Neural cell (in vitro differentiated cells): ENCODE measurements at regions not wholly inside any gene's neighbourhood (a gene's known extent, or its start where the extent isn't known, plus 50 kb on each side); places are given as distances from the start of the nearest gene placed in this dataset.

Source experiments
- H2AFZ ChIP-seq: fragments of 200-600, 300-800 bp; sonication (generic), shearing (Covaris generic); 2 replicates; pipeline ENCODE4 v1.6.0; 2014; ENCODE audit warnings: low read depth, mild to moderate bottlenecking, antibody characterized with exemption, low read length, moderate library complexity
- H3F3A ChIP-seq: fragments of 200-600 bp; shearing (Covaris generic); 2 replicates; pipeline ENCODE4 v1.6.1; 2016; ENCODE audit warnings: mild to moderate bottlenecking, moderate library complexity, mixed read lengths, antibody characterized with exemption, low read length; ENCODE audit not compliant: insufficient read depth, poor library complexity, severe bottlenecking
- H3K27ac ChIP-seq: fragments of 200-600, 300-800 bp; sonication (generic), shearing (Covaris generic); 2 replicates; pipeline ENCODE4 v1.5.1; 2014; ENCODE audit warnings: mild to moderate bottlenecking, low read length, moderate library complexity
- H3K27me3 ChIP-seq: fragments of 300-800, 200-600 bp; sonication (generic), shearing (Covaris generic); 2 replicates; pipeline ENCODE4 v1.6.0; 2014; ENCODE audit warnings: mild to moderate bottlenecking, low read depth, low read length, moderate library complexity; ENCODE audit not compliant: insufficient read depth
- H3K36me3 ChIP-seq: fragments of 300-800, 200-600 bp; sonication (generic), shearing (Covaris generic); 2 replicates; pipeline ENCODE4 v1.5.1; 2014; ENCODE audit warnings: mild to moderate bottlenecking, antibody characterized with exemption, low read length, moderate library complexity; ENCODE audit not compliant: insufficient read depth
- H3K4me2 ChIP-seq: fragments of 300-800, 200-600 bp; sonication (generic), shearing (Covaris generic); 2 replicates; pipeline ENCODE4 v1.6.0; 2014; ENCODE audit warnings: mild to moderate bottlenecking, low read length
- H3K4me3 ChIP-seq: fragments of 300-800, 200-600 bp; sonication (generic), shearing (Covaris generic); 2 replicates; pipeline ENCODE4 v1.5.1; 2014; ENCODE audit warnings: mild to moderate bottlenecking, low read length, moderate library complexity
- H3K79me2 ChIP-seq: fragments of 200-600 bp; shearing (Covaris generic); replicated peaks from 2 replicates; pipeline ENCODE4 v1.6.0; 2014; ENCODE audit warnings: mild to moderate bottlenecking, low read length, moderate library complexity; ENCODE audit not compliant: insufficient read depth
- H3K9ac ChIP-seq: fragments of 300-800, 200-600 bp; sonication (generic), shearing (Covaris generic); 2 replicates; pipeline ENCODE4 v1.6.1; 2016; ENCODE audit warnings: mild to moderate bottlenecking, low read length, mixed read lengths
- H3K9me2 ChIP-seq: fragments of 200-600 bp; shearing (Covaris generic); 2 replicates; pipeline ENCODE4 v1.6.1; 2016; ENCODE audit warnings: mild to moderate bottlenecking, low read length, mixed read lengths; ENCODE audit not compliant: insufficient read depth
- H3K9me3 ChIP-seq: fragments of 200-600, 300-800 bp; sonication (generic), shearing (Covaris generic); 2 replicates; pipeline ENCODE4 v1.6.1; 2016; ENCODE audit warnings: mild to moderate bottlenecking, mixed run types, low read length, moderate library complexity, mixed read lengths
- H4K20me1 ChIP-seq: fragments of 200-600 bp; shearing (Covaris generic); 2 replicates; pipeline ENCODE4 v1.6.1; 2016; ENCODE audit warnings: mild to moderate bottlenecking, mixed run types; ENCODE audit not compliant: insufficient read depth
- EP300 ChIP-seq: fragments of 450-650 bp; conservative IDR thresholded peaks from 2 replicates; pipeline ENCODE4 v1.6.1; 2014; ENCODE audit warnings: antibody characterized with exemption, mild to moderate bottlenecking, moderate library complexity; ENCODE audit not compliant: poor library complexity, severe bottlenecking
- EZH2 ChIP-seq: fragments of 200-600, 300-800 bp; shearing (Covaris generic), sonication (generic); IDR thresholded peaks from 2 replicates; pipeline ENCODE4 v1.6.1; 2014; ENCODE audit warnings: antibody characterized with exemption, low read length, borderline replicate concordance, mild to moderate bottlenecking; ENCODE audit not compliant: insufficient read depth, poor library complexity, severe bottlenecking
- MXI1 ChIP-seq: fragments of 450-650 bp; conservative IDR thresholded peaks from 2 replicates; pipeline ENCODE4 v1.6.1; 2014; ENCODE audit warnings: antibody characterized with exemption, mild to moderate bottlenecking; ENCODE audit not compliant: poor library complexity, severe bottlenecking
- SMC3 ChIP-seq: fragments of 450-650 bp; conservative IDR thresholded peaks from 2 replicates; pipeline ENCODE4 v1.6.1; 2014; ENCODE audit warnings: antibody characterized with exemption, mild to moderate bottlenecking, moderate library complexity; ENCODE audit not compliant: poor library complexity
- TAF1 ChIP-seq: IDR thresholded peaks from 2 replicates; pipeline ENCODE4 v1.6.1; 2012; ENCODE audit warnings: low read depth
- TF ChIP-seq, protein P1 (sequence below): IDR thresholded peaks from 2 replicates; pipeline ENCODE4 v1.6.1; 2012; ENCODE audit warnings: borderline replicate concordance

DNA sequence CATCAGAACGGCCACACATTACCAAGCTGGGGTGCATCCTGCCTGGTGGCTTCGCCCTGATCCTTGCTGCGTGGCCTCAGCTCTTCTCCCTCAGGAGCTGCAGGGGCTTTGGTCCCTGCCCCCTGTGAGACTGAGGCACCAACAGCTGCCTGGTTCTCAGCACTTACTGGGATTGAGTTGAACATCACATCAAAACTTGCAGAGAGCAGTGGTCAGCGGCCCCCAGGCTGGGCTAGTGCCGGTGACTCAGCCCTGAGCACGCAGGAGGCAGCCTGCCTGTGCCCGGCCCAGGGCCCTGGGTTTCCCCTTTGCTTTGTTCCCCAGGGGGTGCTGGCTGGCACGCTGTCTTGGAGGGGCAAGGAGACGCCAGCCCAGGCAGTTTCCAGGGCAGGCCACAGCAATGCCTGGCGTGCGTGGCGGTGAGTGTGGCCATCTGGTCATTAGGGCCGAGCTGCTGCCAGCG is 63.3 kb downstream of the DLL1 start:
- Histone ChIP-seq H3K4me3 (no peak overlapping the region), H3K9ac (no peak overlapping the region), H3F3A (no peaks in the 10 kb centered on the region), H3K27ac (no peak overlapping the region), H4K20me1 (no peaks in the 10 kb centered on the region), H3K79me2 (no peaks in the 10 kb centered on the region), H2AFZ (no peak overlapping the region), H3K9me3 (no peaks in the 10 kb centered on the region), H3K4me2 (no peak overlapping the region), H3K9me2 (no peaks in the 10 kb centered on the region), H3K36me3 (no peaks in the 10 kb centered on the region), H3K27me3 (no peaks in the 10 kb centered on the region)
- no peak for TF ChIP-seq EZH2

DNA sequence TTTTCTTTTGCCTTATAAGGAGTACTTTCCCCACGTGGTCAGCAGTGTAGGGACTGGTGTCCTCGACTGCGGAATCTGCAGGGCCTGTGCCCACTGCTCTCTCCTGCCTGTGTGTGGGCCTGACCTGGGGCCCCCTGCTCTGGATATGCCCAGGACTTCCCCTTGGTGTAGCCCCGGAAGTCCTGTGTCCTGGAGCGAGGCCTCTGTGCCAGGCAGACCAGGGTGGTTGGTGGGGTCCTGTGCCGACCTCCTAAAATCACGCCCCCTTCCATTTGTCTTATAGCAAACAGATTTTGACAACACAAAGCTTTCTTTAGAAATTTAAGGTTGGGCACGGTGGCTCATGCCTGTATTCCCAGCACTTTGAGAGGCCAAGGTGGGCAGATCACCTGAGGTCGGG is 64.2 kb downstream of the DLL1 start:
- TF ChIP-seq SMC3: no peak
- no peak overlapping the region for H3K4me2 ChIP-seq
- H3K36me3 ChIP-seq: no peaks in the 10 kb centered on the region
- no peaks in the 10 kb centered on the region for H3F3A ChIP-seq
- no peak overlapping the region for H3K27ac ChIP-seq
- no peaks in the 10 kb centered on the region for H3K9me3 ChIP-seq
- no peak overlapping the region for H3K9ac ChIP-seq
- no peak overlapping the region for H3K4me3 ChIP-seq
- no peaks in the 10 kb centered on the region for H3K27me3 ChIP-seq
- H2AFZ ChIP-seq: no peak overlapping the region
- no peaks in the 10 kb centered on the region for H3K79me2 ChIP-seq
- H4K20me1 ChIP-seq: no peaks in the 10 kb centered on the region
- no peaks in the 10 kb centered on the region for H3K9me2 ChIP-seq

DNA sequence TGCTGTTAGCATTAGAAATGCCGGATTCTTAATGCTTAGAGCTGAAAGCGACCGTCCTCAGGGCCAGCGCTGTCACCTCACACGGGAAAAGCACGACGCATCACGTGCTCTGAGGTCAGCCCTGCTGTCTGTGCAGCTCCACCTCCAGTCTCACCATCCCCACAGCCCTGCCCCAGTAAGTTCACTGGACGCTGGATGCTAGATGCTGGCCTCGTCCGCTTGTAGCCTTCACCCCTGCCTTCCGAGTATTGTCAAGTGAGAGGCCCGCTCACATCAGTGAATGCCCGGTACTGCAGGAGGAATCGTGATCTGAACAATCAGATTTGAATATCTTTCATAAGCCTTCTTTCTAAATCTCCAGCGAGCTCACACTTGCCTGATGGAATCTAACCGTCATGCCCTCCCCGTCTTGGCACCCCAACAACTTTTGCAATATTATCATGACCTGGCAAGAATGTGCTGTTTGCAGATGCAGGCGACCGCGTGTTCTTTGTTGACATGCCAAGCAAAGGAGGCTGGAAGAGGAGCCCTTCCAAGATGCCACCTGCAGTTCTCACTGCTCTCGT is 64.9 kb downstream of the DLL1 start:
- Histone ChIP-seq H3K9ac (no peak overlapping the region), H3K27me3 (no peaks in the 10 kb centered on the region), H3K4me2 (no peak overlapping the region), H3F3A (no peaks in the 10 kb centered on the region), H3K79me2 (no peaks in the 10 kb centered on the region), H3K9me3 (no peaks in the 10 kb centered on the region), H3K36me3 (no peaks in the 10 kb centered on the region), H3K9me2 (no peaks in the 10 kb centered on the region), H3K4me3 (no peak overlapping the region), H2AFZ (no peak overlapping the region), H4K20me1 (no peaks in the 10 kb centered on the region), H3K27ac (no peak overlapping the region)
- TF ChIP-seq EP300 (no peak), SMC3 (no peak), TAF1 (no peak), MXI1 (no peak), EZH2 (no peak)
- TF ChIP-seq, protein P1, sequence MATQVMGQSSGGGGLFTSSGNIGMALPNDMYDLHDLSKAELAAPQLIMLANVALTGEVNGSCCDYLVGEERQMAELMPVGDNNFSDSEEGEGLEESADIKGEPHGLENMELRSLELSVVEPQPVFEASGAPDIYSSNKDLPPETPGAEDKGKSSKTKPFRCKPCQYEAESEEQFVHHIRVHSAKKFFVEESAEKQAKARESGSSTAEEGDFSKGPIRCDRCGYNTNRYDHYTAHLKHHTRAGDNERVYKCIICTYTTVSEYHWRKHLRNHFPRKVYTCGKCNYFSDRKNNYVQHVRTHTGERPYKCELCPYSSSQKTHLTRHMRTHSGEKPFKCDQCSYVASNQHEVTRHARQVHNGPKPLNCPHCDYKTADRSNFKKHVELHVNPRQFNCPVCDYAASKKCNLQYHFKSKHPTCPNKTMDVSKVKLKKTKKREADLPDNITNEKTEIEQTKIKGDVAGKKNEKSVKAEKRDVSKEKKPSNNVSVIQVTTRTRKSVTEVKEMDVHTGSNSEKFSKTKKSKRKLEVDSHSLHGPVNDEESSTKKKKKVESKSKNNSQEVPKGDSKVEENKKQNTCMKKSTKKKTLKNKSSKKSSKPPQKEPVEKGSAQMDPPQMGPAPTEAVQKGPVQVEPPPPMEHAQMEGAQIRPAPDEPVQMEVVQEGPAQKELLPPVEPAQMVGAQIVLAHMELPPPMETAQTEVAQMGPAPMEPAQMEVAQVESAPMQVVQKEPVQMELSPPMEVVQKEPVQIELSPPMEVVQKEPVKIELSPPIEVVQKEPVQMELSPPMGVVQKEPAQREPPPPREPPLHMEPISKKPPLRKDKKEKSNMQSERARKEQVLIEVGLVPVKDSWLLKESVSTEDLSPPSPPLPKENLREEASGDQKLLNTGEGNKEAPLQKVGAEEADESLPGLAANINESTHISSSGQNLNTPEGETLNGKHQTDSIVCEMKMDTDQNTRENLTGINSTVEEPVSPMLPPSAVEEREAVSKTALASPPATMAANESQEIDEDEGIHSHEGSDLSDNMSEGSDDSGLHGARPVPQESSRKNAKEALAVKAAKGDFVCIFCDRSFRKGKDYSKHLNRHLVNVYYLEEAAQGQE: no peak
